VCaP (cell line): ENCODE measurements at regions not wholly inside any gene's neighbourhood (a gene's known extent, or its start where the extent isn't known, plus 50 kb on each side); places are given as distances from the start of the nearest gene placed in this dataset.
"Not testable (repeated sequence)": the region's sequence is repeated elsewhere in the genome, so short reads cannot be mapped to it uniquely, and the experiment has no call there.

Source experiments
- H3K27ac ChIP-seq: fragments of 450-650 bp; 2 replicates; pipeline ENCODE4 v1.5.1; 2017
- CTCF ChIP-seq: fragments of 450-650 bp; conservative IDR thresholded peaks from 2 replicates; pipeline ENCODE4 v1.5.1; 2017; ENCODE audit warnings: mild to moderate bottlenecking, moderate library complexity

- no peak for TF ChIP-seq CTCF
- H3K27ac ChIP-seq = no peak overlapping the region
Observed at GRCh38 chr2:146561996-146562395, 1282.8 kb upstream of the ACVR2A start.

- no peak for TF ChIP-seq CTCF
- no peak overlapping the region for H3K27ac ChIP-seq
Observed at GRCh38 chr2:146547236-146547635, 1297.6 kb upstream of the ACVR2A start.

DNA sequence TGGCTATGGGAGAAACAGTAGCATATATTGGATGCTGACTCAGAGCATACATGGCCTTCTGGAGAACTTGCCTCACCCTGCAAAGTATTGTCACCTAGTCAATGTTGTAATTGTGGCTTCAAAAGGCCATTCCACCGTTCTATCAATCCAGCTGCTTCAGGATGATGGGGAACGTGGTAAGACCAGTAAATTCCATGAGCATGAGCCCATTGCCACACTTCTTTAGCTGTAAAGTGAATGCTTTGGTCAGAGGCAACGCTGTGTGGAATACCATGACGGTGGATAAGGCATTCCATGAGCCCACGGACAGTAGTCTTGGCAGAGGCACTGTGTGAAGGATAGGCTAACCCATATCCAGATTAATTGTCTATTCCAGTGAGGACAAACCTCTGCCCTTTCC, 1300.1 kb upstream of the ACVR2A start:
- TF ChIP-seq CTCF = no peak
- H3K27ac ChIP-seq = no peak overlapping the region

- TF ChIP-seq CTCF = no peak
- no peak overlapping the region for H3K27ac ChIP-seq
Observed at GRCh38 chr2:146541896-146542295, 1302.9 kb upstream of the ACVR2A start.

GRCh38 chr2:146540271-146540932, 1304.4 kb upstream of the ACVR2A start:
- no peak for TF ChIP-seq CTCF

GRCh38 chr2:146539739-146540138, 1305.1 kb upstream of the ACVR2A start:
- H3K27ac ChIP-seq = not testable (repeated sequence)

More at GRCh38 chr2:146540271-146540932, 1304.4 kb upstream of the ACVR2A start:
- no peak overlapping the region for H3K27ac ChIP-seq

- no peak overlapping the region for H3K27ac ChIP-seq
- TF ChIP-seq CTCF = no peak
Observed at GRCh38 chr2:146537477-146537876, 1307.4 kb upstream of the ACVR2A start.

- no peak for TF ChIP-seq CTCF
Observed at GRCh38 chr2:146532509-146533147, 1312.2 kb upstream of the ACVR2A start.

More at GRCh38 chr2:146532509-146533147, 1312.2 kb upstream of the ACVR2A start:
- no peak overlapping the region for H3K27ac ChIP-seq
